GM19043 (cell line): ENCODE measurements at regions not wholly inside any gene's neighbourhood (a gene's known extent, or its start where the extent isn't known, plus 50 kb on each side); places are given as distances from the start of the nearest gene placed in this dataset.

Source experiments
- ATAC-seq: cut with Tn5 transposase; IDR thresholded peaks from one replicate; pipeline ENCODE4 v1.9.1; 2021; ENCODE audit warnings: low read depth; ENCODE audit not compliant: unreplicated experiment

DNA sequence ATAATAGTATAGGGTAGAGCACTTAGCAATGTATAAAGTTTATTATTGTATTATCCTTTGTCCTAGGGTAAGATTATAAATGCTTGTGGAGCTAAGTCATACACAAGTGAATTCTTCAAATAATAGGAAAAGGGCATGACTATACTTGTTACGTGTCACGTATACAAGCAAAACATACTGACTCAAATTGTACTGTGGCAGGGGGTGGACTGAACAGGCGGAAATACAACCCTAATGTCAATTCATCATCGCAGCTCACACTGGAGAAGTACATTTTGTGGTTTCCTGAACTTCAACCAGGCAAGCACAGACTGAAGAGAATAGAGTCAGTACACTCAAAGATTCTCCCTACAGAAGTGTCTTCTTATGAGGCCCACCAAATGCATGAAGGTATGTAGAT, 201.0 kb downstream of the MBD2 start:
- no peak for ATAC-seq

DNA sequence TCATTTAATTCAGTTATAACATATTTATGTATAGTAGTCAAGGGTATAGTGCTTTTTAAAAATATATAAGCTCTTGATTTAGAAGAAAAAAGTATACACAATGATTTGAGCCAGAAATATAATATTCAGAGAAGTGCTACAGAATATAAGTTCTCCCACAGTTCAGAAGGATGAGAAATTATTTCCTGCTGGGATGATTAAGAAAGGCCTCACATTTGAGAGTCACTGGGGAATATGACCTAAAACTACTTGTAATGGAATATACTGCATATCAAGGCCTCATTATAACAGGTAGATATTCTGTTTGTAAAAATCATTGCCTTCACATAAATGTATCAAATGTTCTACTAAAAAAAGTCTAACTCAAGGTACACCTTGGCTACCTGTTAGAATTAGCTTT, 203.5 kb downstream of the MBD2 start:
- no peak for ATAC-seq

DNA sequence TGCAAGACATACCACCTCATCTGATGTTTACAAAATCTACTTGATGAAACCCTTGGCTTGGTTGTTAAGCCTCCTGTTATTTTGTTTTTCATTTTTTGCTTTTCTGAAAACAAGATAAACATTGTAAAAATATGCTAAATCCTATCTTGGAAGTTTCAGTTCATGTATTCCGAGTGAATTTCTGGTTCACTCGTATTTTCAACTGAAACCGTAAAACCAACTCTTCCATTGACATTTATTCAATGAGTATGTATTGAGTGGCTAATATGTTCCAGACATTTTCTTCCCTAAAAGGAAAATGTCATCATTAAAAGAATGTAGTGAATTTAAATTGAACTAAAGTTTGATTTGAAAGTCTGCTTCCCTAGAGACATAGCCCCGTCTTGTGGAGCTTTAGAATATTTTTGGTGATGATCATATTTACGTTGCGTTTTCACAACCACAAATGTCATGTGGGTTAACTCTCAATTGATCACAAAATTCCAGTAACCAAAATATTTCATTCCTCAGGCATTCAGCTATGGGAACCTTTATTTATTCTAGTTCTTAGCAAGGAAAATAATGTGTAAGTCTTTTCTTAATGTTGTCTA, 204.2 kb downstream of the MBD2 start:
- no peak for ATAC-seq

DNA sequence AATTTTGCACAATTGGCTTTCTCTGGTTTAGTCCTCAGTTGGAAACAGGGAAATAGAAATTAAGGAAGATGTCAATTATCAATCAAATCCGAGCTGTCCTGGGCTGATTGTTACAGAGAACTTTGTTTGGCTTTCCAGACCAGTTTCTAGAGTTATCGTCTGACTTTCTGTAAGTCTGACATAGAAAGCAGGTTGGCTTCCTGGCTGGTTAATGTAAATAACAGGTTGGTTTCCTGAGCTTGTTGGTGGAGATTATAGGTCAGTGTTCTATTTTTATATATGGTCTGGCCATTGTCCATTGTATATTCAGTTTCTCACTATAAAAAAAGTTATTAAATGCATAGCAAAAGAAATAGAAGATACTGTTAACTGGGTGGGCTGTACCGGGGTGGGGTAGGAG, 204.8 kb downstream of the MBD2 start:
- ATAC-seq, result no peak

DNA sequence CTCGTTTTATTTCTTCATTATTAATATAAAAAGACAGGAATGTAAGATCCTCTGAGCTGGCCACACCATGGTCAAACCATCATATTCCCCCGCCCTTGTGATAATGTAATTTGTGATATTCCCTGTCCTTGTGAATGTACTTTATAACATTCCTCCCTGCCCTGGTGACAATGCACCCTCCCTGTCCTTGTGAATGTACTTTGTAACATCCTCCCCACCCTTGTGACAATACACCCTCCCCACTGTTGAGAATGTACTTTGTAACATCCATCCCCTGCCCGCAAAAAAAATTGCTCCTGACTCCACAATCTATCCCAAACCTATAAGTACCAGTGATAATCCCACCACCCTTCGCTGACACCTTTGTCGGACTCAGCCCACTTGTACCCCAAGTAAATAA, 211.0 kb downstream of the MBD2 start:
- ATAC-seq, result no peak

DNA sequence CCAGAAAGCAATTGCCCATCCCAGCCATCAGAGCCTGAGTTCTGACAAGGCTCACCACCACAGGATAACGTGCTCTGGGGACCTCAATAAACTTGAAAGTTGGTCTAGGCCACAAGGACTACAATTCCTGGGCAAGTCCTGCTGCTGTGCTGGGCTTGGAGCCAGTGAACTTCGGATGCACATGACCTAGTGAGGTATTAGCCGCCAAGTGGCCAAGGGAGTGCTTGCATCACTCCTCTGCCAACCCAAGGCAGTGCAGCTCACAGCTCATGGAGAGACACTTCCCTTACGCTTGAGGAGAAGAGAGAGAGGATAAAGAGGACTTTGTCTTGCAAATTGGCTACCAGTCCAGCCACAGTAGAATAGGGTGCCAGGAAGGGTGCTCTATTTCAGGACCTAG, 219.6 kb downstream of the MBD2 start:
- no peak for ATAC-seq

DNA sequence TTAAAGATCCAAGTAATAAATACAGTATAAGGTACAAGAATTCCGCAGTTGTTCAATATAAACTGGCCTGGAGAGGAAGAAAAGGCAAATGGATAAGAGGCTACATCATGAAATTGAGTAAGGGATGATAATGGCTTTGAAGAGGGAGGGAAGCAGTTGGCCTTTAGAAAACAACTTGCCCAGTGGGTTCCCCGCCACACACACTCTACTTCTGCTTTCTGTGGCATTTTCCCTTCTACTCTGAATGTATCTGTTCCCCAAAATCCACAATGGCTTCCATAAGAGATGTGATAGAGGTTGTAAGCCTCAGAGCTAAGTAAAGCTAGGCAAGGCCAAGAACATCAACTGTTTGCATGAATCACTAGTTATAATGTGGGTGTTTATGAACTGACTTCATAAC, 221.3 kb downstream of the MBD2 start:
- no peak for ATAC-seq

DNA sequence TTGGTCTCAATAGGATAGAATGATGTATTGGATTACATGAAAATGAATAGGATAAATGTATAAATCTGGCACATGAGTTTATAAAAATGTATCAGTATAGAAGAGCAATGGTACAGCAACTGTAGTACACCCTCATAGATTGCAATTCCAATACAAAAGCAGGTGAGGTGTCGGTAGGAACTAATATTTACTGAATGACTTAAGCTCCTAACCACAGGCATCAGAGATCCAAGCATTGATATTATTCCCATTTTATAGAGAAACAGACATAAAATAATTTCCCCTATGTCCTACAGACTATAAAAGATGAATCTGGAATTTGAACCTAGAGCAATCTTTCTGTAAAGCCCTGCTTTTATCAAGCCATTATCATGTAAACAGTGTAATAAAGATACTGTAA, 227.4 kb downstream of the MBD2 start:
- ATAC-seq, result no peak

DNA sequence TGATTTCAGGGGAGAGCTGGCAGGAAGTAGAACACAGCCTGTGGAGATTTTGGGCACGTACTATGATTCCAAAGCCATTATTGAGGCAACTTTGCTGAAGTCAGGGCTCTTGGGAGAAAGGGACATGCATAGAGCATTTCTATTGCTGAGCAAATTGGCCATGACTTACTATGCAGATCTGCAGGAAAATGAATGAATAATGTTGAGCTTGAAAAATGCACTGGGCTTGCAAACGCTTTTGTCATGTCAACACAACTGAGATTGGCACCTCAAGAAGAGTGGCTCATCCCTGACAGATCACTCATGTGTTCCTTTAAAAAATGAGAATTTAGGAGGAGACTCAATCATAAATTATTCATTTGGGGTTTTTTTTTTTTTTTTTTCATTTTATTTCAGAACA, 230.5 kb downstream of the MBD2 start:
- ATAC-seq, result no peak

DNA sequence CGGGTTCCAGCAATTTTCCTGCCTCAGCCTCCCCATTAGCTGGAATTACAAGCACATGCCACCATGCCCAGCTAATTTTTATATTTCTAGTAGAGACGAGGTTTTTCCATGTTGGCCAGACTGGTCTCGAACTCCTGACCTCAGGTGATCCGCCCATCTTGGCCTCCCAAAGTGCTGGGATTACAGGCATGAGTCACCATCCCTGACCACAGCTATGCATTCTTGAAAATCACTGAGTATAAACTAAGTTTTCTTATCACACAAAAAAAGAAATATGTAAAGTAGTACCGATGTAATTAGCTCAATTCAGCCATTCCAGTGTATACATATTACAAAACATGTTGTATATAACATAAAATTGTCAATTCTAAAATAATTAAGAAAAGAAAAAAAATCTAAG, 232.7 kb downstream of the MBD2 start:
- no peak for ATAC-seq

DNA sequence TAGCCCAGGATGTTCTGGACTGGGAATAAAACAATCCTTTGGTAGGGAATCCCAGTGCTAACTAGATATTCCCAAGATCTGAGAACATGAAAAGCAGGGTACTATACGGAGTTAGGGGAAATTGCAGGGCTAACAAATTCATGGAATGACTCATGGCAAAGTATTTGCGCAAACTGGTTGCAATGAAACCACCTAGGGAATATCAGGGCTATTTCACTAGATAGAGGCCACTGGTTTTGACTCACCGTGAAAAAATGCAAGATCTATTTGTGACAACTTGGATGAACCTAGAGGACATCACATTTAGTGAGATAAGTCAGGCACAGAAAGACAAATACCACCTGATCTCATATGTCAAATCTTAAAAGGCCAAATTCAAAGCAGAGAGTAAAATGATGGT, 233.3 kb downstream of the MBD2 start:
- no peak for ATAC-seq

DNA sequence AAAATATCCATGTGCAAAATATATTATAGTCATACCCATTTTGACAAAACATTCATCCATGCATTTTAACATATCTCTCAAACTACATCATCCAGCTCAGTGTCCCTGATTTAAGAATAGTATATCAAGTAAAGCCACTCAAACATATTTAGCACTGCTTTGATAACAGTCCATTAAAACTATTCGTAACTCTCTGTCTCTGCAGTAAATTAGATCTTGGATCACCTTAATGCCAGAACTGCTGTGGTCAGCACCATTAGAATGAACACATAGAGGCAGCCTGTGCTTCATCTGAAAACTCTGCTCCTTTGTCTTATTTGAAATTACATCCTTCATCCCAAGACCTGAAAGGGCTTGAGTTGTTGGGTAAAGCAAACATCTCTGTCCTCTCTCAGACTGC, 234.0 kb downstream of the MBD2 start:
- no peak for ATAC-seq

DNA sequence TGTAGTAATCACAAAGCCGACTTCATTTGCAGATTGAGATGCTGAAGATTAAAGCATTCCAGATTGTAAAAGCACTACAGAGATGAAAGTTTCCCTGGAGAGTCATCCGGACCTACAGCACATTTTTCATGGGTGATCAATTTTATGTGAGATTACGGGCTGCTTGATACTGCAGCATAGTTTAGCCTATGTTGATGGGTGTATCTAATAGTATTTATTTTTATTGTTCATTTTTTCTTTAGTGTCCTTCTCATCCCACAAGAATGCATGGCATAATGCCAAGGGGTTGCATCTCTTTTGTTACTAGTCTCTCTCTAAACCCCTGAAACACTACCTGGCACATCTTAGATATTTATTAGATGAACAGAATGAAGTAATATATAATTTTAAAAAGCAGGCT, 240.4 kb downstream of the MBD2 start:
- ATAC-seq, result no peak

DNA sequence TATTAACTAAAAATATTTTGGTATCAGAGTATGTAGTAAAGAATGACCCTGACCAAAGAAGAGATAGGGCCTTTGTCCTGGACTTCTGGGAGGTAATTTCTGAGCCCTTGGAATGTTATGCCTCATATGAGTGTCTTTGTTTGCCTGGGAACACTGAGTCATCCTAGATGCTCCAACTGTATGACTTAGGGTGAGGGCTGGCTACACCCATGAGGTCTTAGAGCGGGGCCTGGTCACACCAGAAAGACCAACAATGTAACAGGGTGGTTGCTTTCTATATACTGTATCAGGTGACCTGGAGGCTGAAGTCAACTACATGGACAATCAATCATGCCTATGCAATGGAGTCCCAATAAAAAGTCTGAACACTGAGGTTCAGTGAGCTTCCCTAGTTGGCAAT, 253.1 kb downstream of the MBD2 start:
- no peak for ATAC-seq

DNA sequence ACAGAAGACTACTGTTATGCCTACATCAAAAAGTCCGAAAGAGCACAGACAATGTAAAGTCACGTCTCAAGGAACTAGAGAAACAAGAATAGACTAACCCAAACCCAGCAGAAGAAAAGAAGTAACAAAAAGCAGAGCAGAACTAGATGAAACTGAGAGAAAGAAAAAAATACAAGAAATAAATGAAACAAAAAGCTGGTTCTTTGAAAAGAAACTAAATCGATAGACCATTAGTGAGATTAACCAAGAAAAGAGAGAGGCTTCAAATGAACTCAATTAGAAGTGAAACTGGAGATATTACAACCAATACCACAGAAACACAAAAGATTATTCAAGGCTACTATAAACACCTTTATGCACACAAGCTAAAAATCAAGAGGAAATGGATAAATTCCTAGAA, 271.8 kb downstream of the MBD2 start:
- ATAC-seq, result no peak

DNA sequence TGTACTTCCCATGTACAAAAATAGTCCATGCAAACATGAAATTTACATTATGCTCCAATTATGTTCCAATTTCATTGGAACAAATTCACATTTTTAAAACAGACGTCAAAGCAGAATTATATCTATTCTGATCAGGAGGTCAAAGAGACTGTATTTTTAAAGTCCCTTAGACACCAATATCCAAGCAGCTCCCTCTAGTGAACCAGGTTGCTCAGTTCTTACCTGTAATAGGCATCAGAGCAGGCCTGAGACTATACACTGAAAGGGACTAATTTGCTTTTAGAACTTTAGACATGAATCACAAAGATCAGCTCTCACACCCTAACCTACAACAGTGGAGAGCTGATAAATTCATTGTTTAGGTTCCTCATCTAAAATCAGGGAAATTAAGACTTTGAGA, 273.9 kb downstream of the MBD2 start:
- no peak for ATAC-seq

DNA sequence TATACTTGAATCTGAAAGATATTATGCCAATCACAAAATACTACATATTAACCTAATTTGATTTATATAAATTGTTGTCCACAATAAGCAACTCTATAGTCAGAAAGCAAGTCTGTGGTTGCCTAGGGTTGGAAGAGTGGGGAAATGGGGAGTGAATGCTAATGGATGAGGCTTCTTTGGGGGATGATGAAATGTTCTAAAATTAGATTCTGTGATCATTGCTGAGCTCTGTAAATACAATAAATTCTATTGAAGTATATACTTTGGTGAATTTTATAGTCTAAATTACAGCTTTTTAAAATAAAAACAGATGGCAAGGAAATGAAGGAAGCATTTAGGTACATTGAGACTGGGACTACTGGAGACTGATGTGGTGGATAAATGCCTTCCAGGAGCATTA, 275.5 kb downstream of the MBD2 start:
- no peak for ATAC-seq

DNA sequence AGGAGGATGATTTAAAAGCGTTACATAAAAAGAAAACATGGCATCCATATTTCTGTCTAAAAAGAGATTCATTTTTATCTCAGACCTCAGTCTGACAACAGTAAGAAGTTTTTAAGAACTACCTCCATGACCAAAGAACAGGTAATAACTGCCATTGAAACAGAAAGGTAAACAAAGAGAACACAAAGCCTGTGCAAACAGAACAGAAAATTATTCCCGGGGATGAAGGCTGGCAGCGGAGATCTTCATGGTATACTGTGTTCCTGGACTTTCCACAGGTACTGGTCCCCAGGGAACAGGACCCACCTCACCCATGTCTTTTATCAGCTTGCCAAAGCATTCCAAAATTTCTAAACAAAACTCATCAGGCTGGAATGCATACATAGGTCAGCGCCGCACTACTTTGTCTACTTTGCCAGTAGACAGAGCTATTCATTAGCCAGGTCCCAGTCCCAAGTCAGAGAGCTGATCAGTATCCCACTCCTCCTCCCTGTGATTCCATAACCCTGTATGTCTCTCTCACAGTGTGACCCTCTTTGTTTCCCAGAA, 277.3 kb downstream of the MBD2 start:
- no peak for ATAC-seq

DNA sequence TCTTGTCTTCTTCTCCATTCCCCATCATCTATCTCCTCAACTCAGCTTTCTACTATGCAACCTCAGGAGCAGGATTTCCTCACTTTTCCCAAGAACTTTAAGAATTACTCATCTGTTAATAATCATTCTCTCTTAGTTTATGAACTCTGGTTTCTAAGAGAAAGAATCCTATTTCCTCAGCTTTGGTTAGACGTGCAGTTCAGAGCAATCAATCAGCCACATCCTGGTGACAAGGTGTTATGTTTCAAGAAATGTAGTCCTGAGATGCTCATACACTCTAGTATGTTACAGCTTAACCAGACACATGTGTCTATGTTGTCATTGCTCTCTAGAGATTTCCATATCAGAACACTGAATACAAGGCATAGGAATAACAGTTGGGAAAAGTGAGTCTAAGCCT, 277.9 kb downstream of the MBD2 start:
- no peak for ATAC-seq

DNA sequence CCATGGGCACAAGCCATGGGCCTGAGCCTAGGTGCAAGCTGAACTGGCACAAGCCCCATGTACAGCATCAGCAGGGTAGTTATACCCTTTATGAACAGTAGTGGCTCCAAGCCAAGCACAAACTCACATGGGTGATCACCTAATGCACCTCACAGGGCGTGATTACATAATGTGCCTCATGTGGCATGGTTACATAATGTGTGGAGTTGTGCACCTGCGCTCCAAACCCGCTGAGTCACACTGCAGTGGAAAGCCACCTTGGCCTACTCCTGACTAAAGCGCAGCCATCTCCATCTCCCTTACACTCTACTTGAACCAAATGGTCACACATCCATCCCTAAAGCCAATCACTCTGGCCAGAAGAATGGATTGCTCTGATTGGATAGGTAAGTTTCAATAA, 279.7 kb downstream of the MBD2 start:
- no peak for ATAC-seq

DNA sequence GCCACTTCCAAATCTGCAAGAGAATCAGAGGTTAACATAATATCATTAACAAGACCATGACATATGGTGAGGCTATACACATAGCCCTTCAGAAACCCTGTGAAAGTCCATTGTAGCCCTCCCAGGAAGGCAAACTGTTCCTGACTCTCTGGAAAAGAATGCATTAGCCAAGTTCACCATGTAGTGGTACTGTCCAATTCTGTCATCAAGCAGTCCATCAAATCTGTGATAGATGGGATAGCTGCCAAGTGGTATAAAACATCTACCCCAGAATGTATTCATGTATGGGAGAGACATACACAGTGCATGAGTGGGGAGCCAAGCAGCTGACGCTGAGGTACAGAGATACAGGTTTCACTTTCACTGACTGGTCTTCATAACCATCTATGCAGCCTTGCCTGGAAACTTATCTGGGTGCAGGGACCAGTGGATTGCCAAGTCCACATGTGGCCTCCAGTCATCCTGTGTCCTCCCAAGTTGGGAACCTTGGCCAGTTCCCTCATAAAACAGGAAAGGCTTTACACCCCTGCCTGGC, 281.1 kb downstream of the MBD2 start:
- no peak for ATAC-seq

DNA sequence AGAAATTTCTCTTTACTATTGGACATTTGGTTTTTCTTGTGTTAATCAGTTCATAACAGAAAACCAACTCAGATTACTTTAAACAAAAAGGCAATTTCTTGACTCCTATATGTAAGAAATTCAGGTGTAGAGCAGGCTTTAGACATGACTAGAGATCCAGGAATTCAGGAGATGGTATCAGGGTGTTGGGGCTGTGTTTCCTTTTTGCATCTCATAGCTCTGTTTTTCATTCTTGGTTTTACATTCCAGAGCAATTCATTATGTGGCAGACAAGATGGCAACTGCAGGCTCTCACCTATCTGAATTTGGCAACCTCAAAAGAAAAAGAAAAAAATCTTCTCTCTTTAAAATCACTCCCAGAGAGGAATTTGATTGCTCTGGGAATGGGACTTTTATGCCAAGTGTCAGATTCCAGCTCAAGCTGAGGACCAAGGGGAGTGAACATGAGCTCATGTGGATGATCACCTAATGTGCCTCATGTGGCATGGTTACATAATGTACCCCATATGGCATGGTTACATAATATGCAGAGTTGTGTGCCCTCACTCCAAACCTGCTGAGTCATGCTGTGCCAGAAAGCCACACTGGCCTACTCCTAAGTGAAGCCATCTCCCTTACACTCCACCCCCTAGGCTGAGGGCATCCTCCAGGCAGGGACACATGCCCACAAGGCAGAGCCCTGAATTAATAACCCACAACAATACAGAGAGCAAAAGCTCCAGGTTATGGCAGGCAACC, 282.7 kb downstream of the MBD2 start:
- no peak for ATAC-seq
